MCF 10A (cell line): ENCODE measurements at regions not wholly inside any gene's neighbourhood (a gene's known extent, or its start where the extent isn't known, plus 50 kb on each side); places are given as distances from the start of the nearest gene placed in this dataset.

ENCODE experiments used
- BruUV-seq: library from RNA; stranded (reverse); fragments of 400-500 nt; replicated peaks from 2 replicates; lab custom pipeline; 2021; lab: Mats Ljungman, UMichigan
- CTCF ChIA-PET: fragments of 300-600 bp; sonication (Branson Sonifier 250); formaldehyde crosslinking; extraction: SDS; loops from one replicate; lab custom pipeline; 2021; ENCODE audit warnings: antibody characterized with exemption, inconsistent platforms; lab: Yijun Ruan, JAX
- POLR2A ChIA-PET: fragments of 300-600, 350-650 bp; sonication (Branson Sonifier 250); formaldehyde crosslinking; extraction: SDS; loops from one replicate; lab custom pipeline; 2020; ENCODE audit warnings: antibody characterized with exemption, inconsistent platforms; lab: Yijun Ruan, JAX
- DNase-seq: peaks from one replicate; pipeline ENCODE4 v3.0.0-alpha.2; 2018; ENCODE audit not compliant: unreplicated experiment
- H3K27ac Mint-ChIP-seq: one replicate; pipeline ENCODE4 v1.8.0; 2022; ENCODE audit warnings: mild to moderate bottlenecking, low read depth, mixed read lengths; ENCODE audit not compliant: unreplicated experiment
- H3K27me3 Mint-ChIP-seq: one replicate; pipeline ENCODE4 v1.8.0; 2022; ENCODE audit warnings: mixed read lengths; ENCODE audit not compliant: insufficient read depth, unreplicated experiment
- H3K36me3 Mint-ChIP-seq: one replicate; pipeline ENCODE4 v1.8.0; 2022; ENCODE audit warnings: mild to moderate bottlenecking, moderate library complexity, mixed read lengths; ENCODE audit not compliant: insufficient read depth, unreplicated experiment
- H3K4me1 Mint-ChIP-seq: one replicate; pipeline ENCODE4 v1.8.0; 2022; ENCODE audit warnings: mixed read lengths; ENCODE audit not compliant: insufficient read depth, unreplicated experiment
- H3K4me3 Mint-ChIP-seq: one replicate; pipeline ENCODE4 v1.8.0; 2022; ENCODE audit warnings: mild to moderate bottlenecking, moderate library complexity, mixed read lengths; ENCODE audit not compliant: unreplicated experiment
- H3K9me3 Mint-ChIP-seq: one replicate; pipeline ENCODE4 v1.8.0; 2022; ENCODE audit warnings: mixed read lengths; ENCODE audit not compliant: unreplicated experiment
- intact Hi-C: fragments of 100-400 bp; cut with micrococcal nuclease; formaldehyde crosslinking; loops from 2 replicates; pipeline ENCODE4 v1.14.1; 2022
- TF ChIP-seq, protein P1 (sequence below): fragments of 200-600 bp; IDR thresholded peaks from one replicate; pipeline ENCODE4 v1.8.0; 2022; ENCODE audit warnings: antibody characterized with exemption, mild to moderate bottlenecking; ENCODE audit not compliant: unreplicated experiment

GRCh38 chr12:5242440-5242839 lies 189.5 kb upstream of the NTF3 start:
- CTCF ChIA-PET = interaction anchor here (1.2 kb wide), 1 partner anchor 387 kb away, joined by 4 read pairs; no protein-coding TSS in a partner anchor

DNA sequence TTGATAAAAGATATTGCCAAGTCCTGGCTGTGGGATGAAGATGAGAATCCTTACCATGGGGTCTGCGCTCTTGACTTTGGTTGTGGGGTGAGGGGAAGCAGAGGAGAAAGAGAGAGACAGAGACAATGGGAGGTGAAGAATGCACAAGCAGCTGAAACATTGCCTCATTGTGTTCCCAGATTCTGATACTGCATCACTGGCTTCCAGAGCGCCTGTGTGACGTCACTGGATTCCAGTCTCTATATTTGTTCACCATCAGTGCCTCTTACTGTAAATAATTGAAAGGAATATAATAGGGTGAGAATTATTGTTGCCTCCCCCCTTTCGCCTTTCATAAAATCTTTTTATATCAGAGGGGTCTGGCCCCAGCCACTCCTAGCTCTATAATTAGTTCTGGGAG lies 188.9 kb upstream of the NTF3 start:
- POLR2A ChIA-PET = no interaction called here
- H3K4me1 Mint-ChIP-seq = no peaks in the 10 kb centered on the region

More at GRCh38 chr12:5242440-5242839, 189.5 kb upstream of the NTF3 start:
- H3K9me3 Mint-ChIP-seq = peaks cover 38% of the 10 kb centered on the region
- POLR2A ChIA-PET = no interaction called here
- intact Hi-C loops = no loop called here
- no peak overlapping the region for H3K27ac Mint-ChIP-seq
- no peaks in the 10 kb centered on the region for H3K27me3 Mint-ChIP-seq
- BruUV-seq = no TSS peak
- H3K4me1 Mint-ChIP-seq = no peaks in the 10 kb centered on the region
- no peak overlapping the region for H3K4me3 Mint-ChIP-seq
- no peaks in the 10 kb centered on the region for H3K36me3 Mint-ChIP-seq
- no peak for DNase-seq
- TF ChIP-seq, protein P1, sequence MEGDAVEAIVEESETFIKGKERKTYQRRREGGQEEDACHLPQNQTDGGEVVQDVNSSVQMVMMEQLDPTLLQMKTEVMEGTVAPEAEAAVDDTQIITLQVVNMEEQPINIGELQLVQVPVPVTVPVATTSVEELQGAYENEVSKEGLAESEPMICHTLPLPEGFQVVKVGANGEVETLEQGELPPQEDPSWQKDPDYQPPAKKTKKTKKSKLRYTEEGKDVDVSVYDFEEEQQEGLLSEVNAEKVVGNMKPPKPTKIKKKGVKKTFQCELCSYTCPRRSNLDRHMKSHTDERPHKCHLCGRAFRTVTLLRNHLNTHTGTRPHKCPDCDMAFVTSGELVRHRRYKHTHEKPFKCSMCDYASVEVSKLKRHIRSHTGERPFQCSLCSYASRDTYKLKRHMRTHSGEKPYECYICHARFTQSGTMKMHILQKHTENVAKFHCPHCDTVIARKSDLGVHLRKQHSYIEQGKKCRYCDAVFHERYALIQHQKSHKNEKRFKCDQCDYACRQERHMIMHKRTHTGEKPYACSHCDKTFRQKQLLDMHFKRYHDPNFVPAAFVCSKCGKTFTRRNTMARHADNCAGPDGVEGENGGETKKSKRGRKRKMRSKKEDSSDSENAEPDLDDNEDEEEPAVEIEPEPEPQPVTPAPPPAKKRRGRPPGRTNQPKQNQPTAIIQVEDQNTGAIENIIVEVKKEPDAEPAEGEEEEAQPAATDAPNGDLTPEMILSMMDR = no peak

DNA sequence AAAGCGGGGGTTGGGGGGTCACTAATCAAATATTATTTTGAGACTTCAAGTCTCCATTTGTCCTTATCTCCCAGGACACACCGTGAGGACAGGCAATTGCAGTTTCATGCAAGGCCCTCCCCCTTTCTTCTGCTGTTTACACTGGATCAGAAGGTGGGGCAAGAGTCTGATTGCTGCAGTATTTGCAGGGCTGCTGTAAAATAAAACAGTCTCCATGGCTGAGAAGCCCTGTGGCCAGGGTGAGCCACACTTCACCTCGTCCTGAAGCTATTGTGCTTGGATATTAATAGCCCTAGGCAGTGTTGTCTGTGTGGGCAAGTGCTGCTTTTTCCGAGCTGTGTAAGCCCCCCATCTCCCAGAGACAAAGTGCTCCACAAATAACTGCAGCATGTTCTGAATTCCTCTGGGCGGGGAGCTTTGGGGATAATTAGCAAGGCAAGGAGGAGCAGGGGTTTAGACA lies 187.4 kb upstream of the NTF3 start:
- Mint-ChIP-seq H3K9me3 (peaks cover 31% of the 10 kb centered on the region), H3K4me3 (no peak overlapping the region), H3K4me1 (no peaks in the 10 kb centered on the region), H3K27ac (no peak overlapping the region), H3K27me3 (no peaks in the 10 kb centered on the region), H3K36me3 (no peaks in the 10 kb centered on the region)
- ChIA-PET POLR2A (no interaction called here), CTCF (interaction anchor here (0.6 kb wide), 2 partner anchors 25 to 312 kb away, joined by 3 read pairs; no protein-coding TSS in a partner anchor)
- TF ChIP-seq, protein P1 = no peak
- intact Hi-C loops = no loop called here
- no peak for DNase-seq
- no TSS peak for BruUV-seq

More for the DNA sequence above, 188.9 kb upstream of the NTF3 start:
- H3K36me3 Mint-ChIP-seq = no peaks in the 10 kb centered on the region
- peaks cover 33% of the 10 kb centered on the region for H3K9me3 Mint-ChIP-seq
- intact Hi-C loops = no loop called here
- CTCF ChIA-PET = no interaction called here
- TF ChIP-seq, protein P1 = no peak
- H3K27me3 Mint-ChIP-seq = no peaks in the 10 kb centered on the region
- H3K4me3 Mint-ChIP-seq = no peak overlapping the region
- H3K27ac Mint-ChIP-seq = no peak overlapping the region
- no TSS peak for BruUV-seq
- DNase-seq = no peak

DNA sequence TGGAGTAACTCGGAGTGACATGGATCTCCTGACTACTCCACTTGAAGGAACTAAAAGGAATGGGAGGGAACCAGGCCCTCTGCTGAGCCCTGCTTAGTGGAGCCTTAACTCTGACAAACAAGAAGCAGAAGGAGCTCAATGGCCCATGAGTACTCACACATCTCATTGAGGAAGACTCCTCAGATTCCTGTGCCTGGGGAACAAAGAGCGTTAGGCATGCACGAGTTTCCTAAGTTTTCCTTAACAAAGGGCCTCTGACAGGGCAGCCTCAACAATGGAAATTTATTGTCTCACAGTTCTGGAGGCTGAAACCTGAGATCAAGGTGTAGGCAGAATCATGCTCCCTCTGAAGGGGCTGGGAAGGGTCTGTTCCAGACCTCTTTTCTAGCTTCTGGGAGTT lies 185.7 kb upstream of the NTF3 start:
- Mint-ChIP-seq H3K4me3 (no peak overlapping the region), H3K36me3 (no peaks in the 10 kb centered on the region), H3K4me1 (no peaks in the 10 kb centered on the region), H3K9me3 (peaks cover 24% of the 10 kb centered on the region), H3K27ac (no peak overlapping the region), H3K27me3 (no peaks in the 10 kb centered on the region)
- intact Hi-C loops = no loop called here
- ChIA-PET CTCF (no interaction called here), POLR2A (no interaction called here)
- no TSS peak for BruUV-seq
- TF ChIP-seq, protein P1 = no peak
- no peak for DNase-seq
